DMS 273 (cell line): ENCODE measurements at regions not wholly inside any gene's neighbourhood (a gene's known extent, or its start where the extent isn't known, plus 50 kb on each side); places are given as distances from the start of the nearest gene placed in this dataset.

ENCODE experiments used
- DNase-seq: peaks from one replicate; lab custom pipeline; 2025; ENCODE audit not compliant: unreplicated experiment; lab: John Stamatoyannopoulos, UW

DNA sequence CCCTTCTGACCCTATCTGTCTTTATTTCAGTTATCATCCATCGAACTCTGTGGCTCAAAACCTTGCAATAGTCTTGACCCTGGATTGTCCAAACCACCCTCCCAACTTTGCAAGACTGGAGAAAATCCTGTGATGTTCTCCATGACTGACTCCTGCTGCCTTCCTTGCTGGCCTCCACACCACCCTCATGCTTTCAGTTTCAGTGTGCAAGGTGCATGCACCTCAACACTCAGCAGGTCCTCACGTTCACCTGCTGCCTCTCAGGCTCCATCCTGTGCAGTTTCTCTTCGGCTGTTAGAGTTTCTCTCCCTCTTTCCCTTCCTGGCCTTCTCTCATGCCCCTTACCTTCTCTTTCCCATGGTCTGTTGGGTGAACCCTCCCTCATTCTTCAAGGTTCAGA, 59.4 kb upstream of the ASIC2 start:
- no peak for DNase-seq

DNA sequence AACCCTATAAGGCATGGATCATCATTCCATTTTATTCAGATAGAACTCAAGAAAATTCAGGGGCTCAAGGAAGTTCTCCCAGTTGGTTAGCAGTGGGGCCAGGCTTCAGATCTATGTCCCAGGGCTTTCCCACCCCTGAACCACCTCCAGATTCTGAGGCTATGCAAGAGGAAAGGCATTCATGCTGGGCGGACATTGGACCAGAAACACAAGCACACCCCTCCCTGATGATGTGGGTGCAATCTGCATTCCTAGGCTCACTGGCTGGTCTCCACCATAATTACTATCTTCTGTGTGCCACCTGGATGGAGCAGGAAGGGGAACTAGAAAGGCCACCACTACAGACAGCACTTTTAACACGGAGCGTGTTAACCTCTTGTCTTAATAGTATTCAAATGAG, 63.2 kb upstream of the ASIC2 start:
- DNase-seq: no peak

DNA sequence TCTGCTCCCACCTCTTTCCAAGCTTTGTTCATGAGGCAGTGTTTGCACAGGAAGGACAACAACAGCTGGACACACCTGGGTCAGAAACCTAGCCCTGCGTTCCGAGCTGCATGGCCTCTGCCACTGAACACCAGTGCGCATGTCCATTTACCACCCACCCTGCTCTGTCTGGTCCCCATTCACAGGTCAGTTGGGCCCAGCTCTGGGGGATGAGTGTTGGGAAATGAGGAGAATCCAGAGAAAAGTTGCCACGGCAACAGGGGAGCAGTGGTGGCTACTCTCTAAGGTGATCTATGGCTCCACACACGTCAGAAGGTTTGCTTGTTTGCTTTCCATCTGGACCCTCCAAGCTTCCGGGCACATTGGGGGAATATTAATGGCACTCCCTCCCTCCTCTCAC, 70.4 kb upstream of the ASIC2 start:
- DNase-seq: no peak

DNA sequence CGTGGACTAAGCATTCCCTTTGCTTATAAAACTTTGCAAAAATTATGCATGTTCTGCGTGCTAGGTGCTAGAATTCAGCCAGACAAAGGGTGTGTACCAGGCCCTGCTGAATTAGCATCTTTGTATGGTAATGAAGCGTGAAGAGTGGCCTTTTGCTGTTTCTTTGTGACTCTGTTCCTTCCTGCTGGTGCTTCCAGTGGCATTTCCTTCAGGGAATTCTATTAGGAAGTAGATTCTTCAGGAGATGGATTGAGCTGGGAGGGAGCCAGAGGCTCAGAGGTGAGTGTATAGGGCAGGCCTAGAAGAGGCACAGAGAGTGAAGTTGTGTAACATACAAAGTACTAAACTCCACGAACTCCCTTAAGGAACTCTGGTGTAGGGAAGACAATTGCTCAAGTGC, 73.9 kb upstream of the ASIC2 start:
- DNase-seq: no peak

DNA sequence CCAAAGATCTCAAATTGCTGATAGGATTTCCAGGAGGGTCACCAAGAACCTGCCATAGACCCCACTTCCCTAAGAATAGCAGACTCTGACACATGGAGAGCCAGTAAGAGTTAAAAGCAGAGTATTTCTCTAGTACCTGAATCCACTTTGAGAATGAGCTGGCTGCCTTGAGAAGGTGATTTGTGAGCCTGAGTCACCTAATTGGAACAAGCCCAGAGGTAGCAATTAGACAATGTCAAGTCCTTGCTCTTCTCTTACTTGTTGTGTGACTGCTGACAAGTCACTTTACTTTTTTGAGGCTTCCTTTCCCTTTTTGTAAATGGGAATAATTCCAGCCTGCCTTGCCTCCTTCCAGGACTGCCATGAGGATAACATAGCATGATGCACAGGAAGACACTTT, 76.1 kb upstream of the ASIC2 start:
- DNase-seq: no peak

DNA sequence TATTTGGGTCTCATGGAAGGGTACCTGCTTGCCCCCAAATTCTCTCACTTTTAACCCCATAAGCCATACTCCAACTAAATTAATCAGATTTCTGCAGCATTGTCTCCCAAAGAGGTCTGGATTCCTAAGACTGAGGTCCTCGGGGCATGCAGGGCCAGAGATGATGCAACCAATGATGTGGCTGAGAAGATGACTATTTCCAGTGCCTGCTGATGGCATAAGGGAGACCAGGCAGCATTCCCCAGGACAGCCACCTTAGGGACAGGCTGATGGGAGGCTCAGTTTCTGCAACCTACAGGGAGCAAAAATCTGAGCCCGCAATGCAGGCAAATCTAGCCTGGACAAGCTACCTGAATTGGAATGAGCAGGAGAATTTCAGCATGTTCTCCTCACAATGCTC, 76.8 kb upstream of the ASIC2 start:
- no peak for DNase-seq

DNA sequence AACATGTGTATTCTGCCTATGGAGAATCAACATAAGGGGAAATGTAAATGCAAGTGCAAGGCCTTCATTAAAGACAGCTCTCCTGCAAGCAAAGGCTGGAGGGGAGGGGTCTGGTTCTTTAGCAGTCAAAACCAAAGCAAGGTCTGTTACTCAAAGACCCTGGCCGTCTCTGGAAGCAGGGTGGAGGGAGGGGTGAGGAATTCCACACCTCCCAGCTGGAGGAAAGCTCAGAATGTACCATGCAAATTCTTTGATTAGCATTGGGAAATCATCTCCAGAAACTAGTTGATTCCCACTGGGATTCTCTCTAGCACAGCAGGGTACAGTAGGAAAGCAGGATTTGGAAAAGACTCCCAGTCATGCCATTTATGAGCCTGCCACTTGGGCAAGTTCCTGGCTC, 77.3 kb upstream of the ASIC2 start:
- no peak for DNase-seq

DNA sequence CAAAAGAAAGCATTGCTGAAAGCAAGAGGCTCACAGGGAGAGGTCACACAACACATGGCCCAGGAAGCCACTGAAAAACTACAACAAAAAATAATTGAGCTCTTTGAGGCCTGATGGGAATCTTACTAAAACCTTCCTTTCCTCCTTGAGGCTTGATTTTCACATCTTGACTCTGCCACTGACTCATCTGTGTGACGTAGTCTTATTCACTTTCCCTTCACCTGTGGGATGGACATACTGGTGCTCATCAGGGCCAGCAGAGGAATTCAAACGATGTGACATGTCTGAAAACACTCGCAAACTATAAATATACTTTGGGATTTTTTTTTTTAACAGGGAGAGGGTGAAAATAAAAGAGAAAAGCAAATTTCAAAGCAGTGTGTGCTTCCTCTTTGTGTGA, 78.3 kb upstream of the ASIC2 start:
- DNase-seq: no peak

DNA sequence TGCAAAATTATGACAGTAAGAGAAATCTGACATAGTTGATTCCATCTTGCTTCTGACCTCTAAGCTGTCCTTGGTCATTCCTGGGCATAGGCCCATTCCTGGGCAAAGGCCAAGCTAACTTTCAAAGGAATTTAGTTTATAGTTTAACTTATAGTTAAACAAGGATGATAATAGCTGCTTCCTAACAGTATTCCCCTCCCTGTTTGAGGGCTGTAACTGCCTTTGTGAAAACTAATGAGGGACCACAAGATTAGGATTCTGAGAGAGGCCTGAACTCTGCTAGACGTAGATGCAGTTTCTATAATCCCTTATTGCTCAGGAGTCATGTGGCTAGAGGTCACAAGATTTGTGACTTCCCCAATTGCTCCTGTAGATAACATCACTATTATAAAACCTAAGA, 80.2 kb upstream of the ASIC2 start:
- DNase-seq: no peak

DNA sequence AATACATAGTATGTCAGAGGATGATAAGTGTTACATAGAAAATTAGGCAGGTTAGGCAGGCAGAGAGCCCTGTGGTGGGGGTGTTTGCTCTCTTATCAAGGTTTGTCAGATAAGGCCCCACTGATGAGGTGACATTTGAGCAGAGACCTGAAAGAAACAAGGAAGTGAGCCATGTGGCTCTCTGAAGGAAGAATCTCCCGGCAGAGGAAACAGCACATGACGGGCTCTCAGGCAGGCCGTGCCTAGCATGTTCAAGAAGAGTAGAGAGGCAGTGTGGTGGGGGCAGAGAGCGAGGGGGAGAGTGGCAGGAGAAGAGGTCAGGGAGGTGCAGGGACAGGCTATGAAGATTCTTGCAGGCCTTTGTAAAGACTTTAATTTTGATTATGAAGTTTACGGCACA, 82.0 kb upstream of the ASIC2 start:
- DNase-seq: no peak

DNA sequence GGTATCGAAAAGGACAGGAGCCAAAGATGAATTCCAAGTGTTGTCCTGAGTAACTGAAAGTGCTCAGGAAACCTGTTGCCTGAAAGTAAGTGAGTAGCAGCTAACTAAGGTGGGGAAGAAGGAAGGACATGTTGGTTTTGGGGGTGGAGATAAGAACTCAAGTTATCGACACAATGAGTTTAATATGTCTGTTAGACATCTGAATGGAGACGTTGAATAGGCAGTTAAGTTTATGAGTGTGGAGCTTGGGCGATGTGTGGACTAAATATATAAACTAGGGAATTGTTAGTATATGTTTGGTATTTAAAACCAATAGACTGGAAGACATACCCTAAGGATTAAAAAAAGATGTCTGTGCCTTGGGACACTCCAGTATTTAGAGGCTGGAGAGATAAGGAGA, 82.7 kb upstream of the ASIC2 start:
- DNase-seq: no peak

DNA sequence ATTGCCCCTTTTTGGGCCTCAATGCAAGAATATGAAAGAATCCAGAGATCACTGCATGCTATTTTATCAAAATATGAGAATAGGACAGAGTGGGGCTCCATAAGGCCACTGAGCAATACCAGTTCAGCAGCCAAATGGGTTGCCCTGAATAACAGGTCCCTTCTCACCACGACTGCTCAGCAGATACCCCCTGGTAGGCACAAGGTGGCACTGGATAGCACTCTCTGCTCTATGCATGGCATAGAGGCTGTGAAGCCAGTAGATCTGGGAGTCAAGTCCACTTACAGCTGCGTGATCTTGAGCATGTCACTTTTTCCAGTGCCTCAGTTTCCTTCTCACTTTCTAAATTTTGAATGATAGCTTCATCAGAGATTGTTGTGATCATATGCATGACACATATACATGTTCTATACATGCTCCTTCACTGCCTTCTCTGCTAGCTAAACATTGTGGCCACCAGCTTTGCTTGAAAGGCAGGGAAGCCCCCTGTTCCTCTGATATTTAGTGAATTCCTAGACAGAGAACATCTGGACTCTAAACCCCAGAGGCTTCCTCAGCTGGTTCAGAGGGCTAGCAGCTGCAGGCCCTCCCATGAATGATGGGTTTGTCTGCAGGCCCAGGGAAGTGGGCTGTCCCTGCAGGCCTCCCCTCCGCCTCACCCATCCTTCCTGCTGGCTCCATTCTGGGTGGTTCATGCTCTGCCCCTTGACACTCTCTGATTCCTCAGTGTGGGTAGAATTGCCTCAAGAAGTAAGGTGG, 84.9 kb upstream of the ASIC2 start:
- no peak for DNase-seq

DNA sequence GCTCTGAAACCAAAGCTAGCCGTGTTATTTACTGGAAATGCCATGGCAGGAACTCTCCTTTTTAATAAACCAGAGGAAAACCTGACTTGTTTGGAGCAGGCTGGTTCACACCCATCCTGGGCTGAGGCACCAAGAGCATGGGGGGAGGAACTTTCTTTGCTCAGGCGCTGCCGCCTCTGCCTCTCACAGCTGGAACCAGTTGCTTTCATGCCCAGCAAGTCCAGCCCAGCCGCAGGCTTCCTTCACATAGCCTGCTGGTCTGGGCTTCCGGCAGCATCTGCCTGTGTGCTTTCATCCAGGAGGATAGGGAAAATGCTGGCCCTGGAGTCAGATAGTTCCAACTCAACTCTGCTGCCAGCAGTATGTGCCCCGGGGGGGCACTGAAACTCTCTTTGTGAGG, 88.1 kb upstream of the ASIC2 start:
- DNase-seq: no peak

DNA sequence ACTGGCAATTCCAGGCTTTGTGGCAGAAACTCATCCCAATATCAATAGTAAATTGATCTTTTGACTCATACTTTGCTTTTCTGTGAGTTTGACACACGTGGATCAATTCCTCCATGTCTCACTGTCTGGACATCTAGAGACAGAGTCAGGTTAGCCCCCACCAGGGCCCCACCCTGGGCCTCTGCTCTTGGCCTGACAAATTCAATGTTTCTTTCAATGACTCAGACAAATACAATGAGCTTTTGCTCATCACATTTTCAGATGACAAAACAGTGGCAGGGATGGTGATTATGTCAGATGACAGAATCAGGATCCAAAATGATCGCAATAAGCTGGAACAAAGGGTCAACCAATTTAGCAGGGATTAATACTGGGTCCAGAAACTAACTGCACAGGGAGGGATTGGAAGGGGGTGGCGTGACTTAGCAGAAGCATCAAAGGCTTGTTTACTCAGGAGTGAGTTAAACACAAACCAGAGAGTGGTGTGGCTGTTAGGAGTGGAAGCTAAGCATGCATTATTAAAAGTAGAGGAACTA, 90.5 kb upstream of the ASIC2 start:
- DNase-seq: no peak

DNA sequence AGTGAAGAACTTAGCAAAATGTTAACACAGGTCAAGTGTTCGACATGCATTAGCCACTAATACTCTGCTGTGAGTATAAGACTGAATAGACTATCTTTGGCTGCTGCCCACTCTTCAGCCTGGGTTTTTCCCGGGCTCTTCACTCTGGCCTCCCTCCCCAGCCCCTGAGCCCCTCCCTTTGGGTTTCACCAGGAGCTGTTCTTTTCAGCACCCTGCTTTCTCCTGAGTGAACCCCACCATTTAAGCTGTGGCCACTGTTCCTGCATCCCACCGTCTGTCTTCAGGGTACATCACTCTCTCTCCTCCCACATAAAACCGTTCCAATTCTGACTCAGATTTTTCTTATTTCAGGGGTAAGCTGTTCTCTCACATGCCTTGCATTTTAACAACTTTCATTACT, 92.0 kb upstream of the ASIC2 start:
- DNase-seq: no peak

DNA sequence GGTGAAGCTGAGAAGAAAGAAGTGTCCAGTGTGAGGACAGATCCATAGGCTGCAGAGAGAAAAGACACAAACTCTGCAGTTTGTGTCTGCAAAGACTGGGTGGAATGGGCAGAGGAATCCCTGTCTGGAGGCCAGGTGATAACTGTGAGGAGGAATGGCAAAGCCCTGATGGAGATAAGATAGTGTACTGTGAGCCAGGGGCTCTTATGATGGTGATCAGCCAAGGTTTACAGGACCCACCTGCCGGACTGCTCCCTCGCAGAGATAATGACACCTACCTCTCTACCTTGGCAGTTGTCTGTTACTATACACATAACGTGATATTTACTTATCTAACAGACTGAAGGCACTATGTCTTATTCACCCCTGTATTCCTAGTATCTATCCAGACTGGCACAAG, 92.6 kb upstream of the ASIC2 start:
- no peak for DNase-seq

DNA sequence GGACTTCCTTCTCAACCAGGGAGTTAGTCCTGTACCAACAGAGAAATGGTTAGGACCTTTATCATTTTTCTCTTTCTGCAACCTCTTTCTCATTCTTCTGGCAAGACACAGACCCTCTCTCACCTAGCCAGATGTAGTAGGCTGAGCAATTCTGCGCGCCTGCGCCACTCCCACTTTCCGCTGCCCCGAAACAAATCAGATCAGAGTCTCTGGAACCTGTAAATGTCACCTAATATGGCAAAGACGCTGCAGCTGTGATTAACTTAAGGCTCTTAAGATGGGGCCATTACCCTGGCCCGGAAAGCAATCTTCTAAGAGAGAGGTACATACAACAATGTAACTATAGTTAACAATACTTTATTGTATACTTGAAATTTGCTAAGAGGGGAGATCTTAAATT, 94.3 kb upstream of the ASIC2 start:
- no peak for DNase-seq

DNA sequence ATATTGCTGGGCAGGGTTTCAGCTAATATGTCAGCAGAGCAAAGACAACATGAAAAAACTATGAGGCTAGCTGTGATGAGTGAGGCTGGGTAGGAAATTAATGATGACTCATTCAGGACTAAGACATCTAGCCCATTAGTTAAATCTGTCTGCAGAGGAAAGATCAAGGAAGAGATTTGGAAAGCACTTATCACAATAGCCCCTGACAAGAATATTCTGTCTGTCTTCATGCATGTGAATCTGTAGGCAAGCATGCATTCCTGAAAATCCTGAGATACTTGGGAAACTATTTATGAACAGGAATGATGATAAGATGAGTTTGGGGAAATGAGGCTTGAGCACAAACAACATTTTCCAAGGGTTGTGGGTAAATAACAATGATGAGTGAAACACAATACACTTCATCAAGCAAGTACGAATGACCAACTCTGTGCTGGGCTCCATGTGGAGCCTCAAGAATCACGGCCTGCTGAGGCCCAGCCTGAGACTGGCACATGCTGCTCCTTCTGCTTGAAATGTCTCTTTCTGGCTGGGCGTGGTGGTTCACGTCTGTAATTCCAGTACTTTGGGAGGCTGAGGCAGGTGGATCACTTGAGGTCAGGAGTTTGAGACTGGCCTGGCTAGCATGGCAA, 96.5 kb upstream of the ASIC2 start:
- no peak for DNase-seq

DNA sequence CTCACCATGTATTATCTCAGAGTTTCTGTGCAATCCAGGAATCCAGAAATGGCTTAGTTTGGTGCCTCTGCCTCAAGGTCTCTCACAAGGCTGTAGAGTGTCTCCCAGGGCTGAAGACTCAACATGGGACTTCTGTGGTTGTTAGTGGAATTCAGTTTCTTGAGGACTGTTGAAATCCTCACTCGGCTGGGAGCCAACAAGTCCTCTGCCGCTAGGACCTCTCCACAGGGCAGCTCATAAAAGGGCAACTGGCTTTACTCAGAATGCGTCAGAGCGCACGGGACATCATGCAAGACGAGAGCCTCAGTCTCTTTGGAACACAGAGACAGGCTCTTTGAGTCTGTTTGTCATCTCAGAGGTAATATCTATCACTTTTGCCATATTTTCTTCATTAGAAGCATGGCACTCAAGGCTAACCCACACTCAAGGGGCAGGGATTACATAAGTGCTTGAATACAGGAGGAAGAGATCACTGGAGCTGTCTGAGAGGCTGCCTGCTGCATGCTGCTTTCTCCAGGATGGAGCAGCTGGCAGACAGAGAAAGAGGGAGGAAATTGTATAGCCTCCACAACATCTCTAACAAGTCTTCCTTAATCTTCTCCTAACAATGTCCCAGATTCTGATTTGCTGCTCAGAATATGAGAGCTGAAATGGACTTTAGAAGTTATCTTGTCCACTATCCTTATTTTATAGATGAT, 97.5 kb upstream of the ASIC2 start:
- DNase-seq: no peak

DNA sequence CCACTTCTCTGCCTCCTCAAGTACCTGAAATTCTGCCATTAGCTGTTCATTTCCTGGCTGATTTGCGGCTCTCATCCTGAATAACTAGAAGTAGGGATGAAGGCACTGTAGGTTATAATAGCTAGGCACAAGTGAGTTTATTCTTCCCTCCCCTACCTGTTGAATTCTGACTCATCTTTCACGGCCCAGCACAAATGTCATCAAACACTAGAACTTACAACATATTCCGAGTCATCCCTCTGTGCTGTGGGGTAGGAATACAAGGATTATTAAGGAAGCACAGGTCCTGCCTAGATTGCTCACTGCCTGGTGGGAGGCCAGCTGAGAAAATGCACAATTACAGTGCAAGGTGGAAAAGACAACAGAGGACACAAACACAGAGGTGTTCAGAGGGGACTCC, 103.7 kb upstream of the ASIC2 start:
- DNase-seq: no peak

DNA sequence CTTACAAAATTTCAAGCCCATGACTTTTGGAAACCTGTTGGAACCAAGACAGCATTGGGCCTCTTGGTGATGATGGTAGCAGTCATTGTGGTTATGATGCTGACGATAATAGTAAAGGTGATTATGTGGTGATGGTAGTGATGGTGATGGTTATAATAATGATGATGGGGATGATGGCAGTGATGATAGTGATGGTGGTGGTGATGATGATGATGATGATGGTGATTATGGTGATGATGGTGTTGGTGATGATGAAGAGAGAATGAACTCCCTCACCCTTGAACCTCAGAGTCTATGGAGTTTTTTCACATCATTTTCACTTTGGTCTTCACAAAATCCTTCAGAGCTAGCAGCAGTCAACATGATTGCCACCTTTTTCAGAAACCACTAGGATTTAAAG, 105.3 kb upstream of the ASIC2 start:
- DNase-seq: no peak

DNA sequence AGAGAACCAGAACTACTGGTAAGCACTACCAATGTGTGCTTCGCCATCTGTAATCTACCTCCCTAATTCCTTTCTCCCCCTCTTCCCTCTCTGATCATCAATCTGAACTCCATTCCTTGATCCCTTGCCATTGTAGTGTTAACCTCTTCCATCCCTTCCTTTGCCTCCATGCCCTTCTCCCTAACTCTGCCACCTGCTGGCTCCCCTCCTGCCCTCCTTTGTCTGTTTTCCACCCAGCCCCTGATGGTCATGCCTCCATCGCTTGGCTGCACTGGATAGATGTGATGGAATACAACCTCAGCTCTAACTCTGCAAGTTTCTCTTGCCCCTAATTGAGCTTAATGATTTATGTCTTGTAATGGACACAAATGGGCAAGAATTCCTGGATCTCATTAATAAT, 108.2 kb upstream of the ASIC2 start:
- DNase-seq: no peak
